ENCODE measurements at regions not wholly inside any gene's neighbourhood (a gene's known extent, or its start where the extent isn't known, plus 50 kb on each side); places are given as distances from the start of the nearest gene placed in this dataset.

GRCh38 chr15:93469994-93470393 lies 381.0 kb upstream of the RGMA start:
- no peak for DNase-seq

- DNase-seq = peak; percentile 69
These were observed 378.3 kb upstream of the RGMA start for GRCh38 chr15:93467337-93467736.

GRCh38 chr15:93466380-93466779 lies 377.4 kb upstream of the RGMA start:
- DNase-seq = no peak

GRCh38 chr15:93462690-93463089 lies 373.7 kb upstream of the RGMA start:
- no peak for DNase-seq

GRCh38 chr15:93460717-93461116 lies 371.7 kb upstream of the RGMA start:
- DNase-seq = no peak

- DNase-seq = no peak
These were observed 370.4 kb upstream of the RGMA start for GRCh38 chr15:93459396-93459795.

- DNase-seq = peak; percentile 57
These were observed 369.6 kb upstream of the RGMA start for GRCh38 chr15:93458597-93458996.

GRCh38 chr15:93454788-93455187 lies 365.8 kb upstream of the RGMA start:
- no peak for DNase-seq

GRCh38 chr15:93452537-93453211 lies 363.7 kb upstream of the RGMA start:
- no peak for DNase-seq

GRCh38 chr15:93451822-93452221 lies 362.8 kb upstream of the RGMA start:
- no peak for DNase-seq

- no peak for DNase-seq
These were observed 362.3 kb upstream of the RGMA start for GRCh38 chr15:93451265-93451664.

- no peak for DNase-seq
These were observed 360.8 kb upstream of the RGMA start for GRCh38 chr15:93449798-93450197.

- DNase-seq = no peak
These were observed 349.3 kb upstream of the RGMA start for GRCh38 chr15:93438310-93438709.

- DNase-seq = no peak
These were observed 343.5 kb upstream of the RGMA start for GRCh38 chr15:93432474-93432873.

GRCh38 chr15:93428807-93429351 lies 339.9 kb upstream of the RGMA start:
- DNase-seq = no peak

GRCh38 chr15:93428150-93428549 lies 339.1 kb upstream of the RGMA start:
- no peak for DNase-seq

GRCh38 chr15:93424131-93424530 lies 335.1 kb upstream of the RGMA start:
- no peak for DNase-seq

- DNase-seq = no peak
These were observed 333.5 kb upstream of the RGMA start for GRCh38 chr15:93422476-93422875.

- DNase-seq = no peak
These were observed 331.5 kb upstream of the RGMA start for GRCh38 chr15:93420477-93420876.

- DNase-seq = no peak
These were observed 331.0 kb upstream of the RGMA start for GRCh38 chr15:93420050-93420452.

- no peak for DNase-seq
These were observed 329.6 kb upstream of the RGMA start for GRCh38 chr15:93418566-93418965.

GRCh38 chr15:93417631-93418030 lies 328.6 kb upstream of the RGMA start:
- no peak for DNase-seq

- no peak for DNase-seq
These were observed 328.1 kb upstream of the RGMA start for GRCh38 chr15:93417156-93417555.

- DNase-seq = no peak
These were observed 326.6 kb upstream of the RGMA start for GRCh38 chr15:93415576-93415975.

- no peak for DNase-seq
These were observed 325.7 kb upstream of the RGMA start for GRCh38 chr15:93414576-93415231.
